Caco-2 (cell line): ENCODE measurements at regions not wholly inside any gene's neighbourhood (a gene's known extent, or its start where the extent isn't known, plus 50 kb on each side); places are given as distances from the start of the nearest gene placed in this dataset.

Experiments
- BruUV-seq: library from RNA; stranded (reverse); fragments of 400-500 nt; replicated peaks from 2 replicates; lab custom pipeline; 2021; lab: Mats Ljungman, UMichigan
- CTCF ChIA-PET: fragments of 300-600 bp; sonication (Branson Sonifier 250); formaldehyde crosslinking; loops from one replicate; lab custom pipeline; 2022; ENCODE audit warnings: antibody characterized with exemption; lab: Charles Lee
- POLR2A ChIA-PET: fragments of 300-600 bp; sonication (Branson Sonifier 250); formaldehyde crosslinking; loops from one replicate; lab custom pipeline; 2022; ENCODE audit warnings: antibody characterized with exemption; lab: Charles Lee
- DNase-seq, 2 experiments: peaks; one replicate each; pipeline versions ENCODE4 v3.0.0 to v3.0.0-alpha.2; 2020 to 2022
- H3K27me3 ChIP-seq: replicated peaks from 2 replicates; pipeline ENCODE4 v1.6.0; 2011; ENCODE audit warnings: low read length; ENCODE audit not compliant: control insufficient read depth, insufficient read depth
- H3K36me3 ChIP-seq: 2 replicates; pipeline ENCODE4 v1.5.1; 2011; ENCODE audit warnings: low read length; ENCODE audit not compliant: control insufficient read depth, insufficient read depth
- H3K4me1 ChIP-seq: fragments of 250-450 bp; sonication (Bioruptor Pico); 2 replicates; pipeline ENCODE4 v1.5.1; 2020; ENCODE audit warnings: mild to moderate bottlenecking
- H3K4me3 ChIP-seq: 2 replicates; pipeline ENCODE4 v1.5.1; 2011; ENCODE audit warnings: low read depth, mild to moderate bottlenecking, control low read depth, low read length
- H3K9me3 ChIP-seq: fragments of 250-450 bp; sonication (Bioruptor Pico); 2 replicates; pipeline ENCODE4 v1.5.1; 2020; ENCODE audit warnings: mild to moderate bottlenecking, moderate library complexity
- H3K27ac Mint-ChIP-seq: one replicate; pipeline ENCODE4 v1.8.0; 2022; ENCODE audit warnings: mixed read lengths; ENCODE audit not compliant: unreplicated experiment
- H3K27me3 Mint-ChIP-seq: one replicate; pipeline ENCODE4 v1.8.0; 2022; ENCODE audit warnings: mixed read lengths; ENCODE audit not compliant: insufficient read depth, unreplicated experiment
- H3K36me3 Mint-ChIP-seq: one replicate; pipeline ENCODE4 v1.8.0; 2022; ENCODE audit warnings: mild to moderate bottlenecking, mixed read lengths; ENCODE audit not compliant: insufficient read depth, unreplicated experiment
- H3K4me1 Mint-ChIP-seq: one replicate; pipeline ENCODE4 v1.8.0; 2022; ENCODE audit warnings: low read depth, mixed read lengths; ENCODE audit not compliant: unreplicated experiment
- H3K4me3 Mint-ChIP-seq: one replicate; pipeline ENCODE4 v1.8.0; 2022; ENCODE audit warnings: mild to moderate bottlenecking, moderate library complexity, mixed read lengths; ENCODE audit not compliant: unreplicated experiment
- H3K9me3 Mint-ChIP-seq: one replicate; pipeline ENCODE4 v1.8.0; 2022; ENCODE audit warnings: mixed read lengths; ENCODE audit not compliant: unreplicated experiment
- CTCF ChIP-seq, 2 experiments: fragments of 200-600 bp in 1 of 2; IDR thresholded peaks; 1 replicate in 1 of 2; 2 replicates in 1 of 2; pipeline versions ENCODE4 v1.5.1 to v1.8.0; 2011 to 2022; ENCODE audit warnings: antibody characterized with exemption in 1 of 2, control low read depth in 1 of 2, inconsistent platforms in 1 of 2, low read depth in 1 of 2, low read length in 1 of 2, mild to moderate bottlenecking in 1 of 2, moderate library complexity in 1 of 2; ENCODE audit not compliant: insufficient read depth in 1 of 2, severe bottlenecking in 1 of 2, unreplicated experiment in 1 of 2
- intact Hi-C: fragments of 100-400 bp; cut with micrococcal nuclease; formaldehyde crosslinking; loops from one replicate; pipeline ENCODE4 v1.10.0; 2022; ENCODE audit not compliant: unreplicated experiment

GRCh38 chr6:10042280-10042679 lies 372.6 kb downstream of the TFAP2A start:
- intact Hi-C loops = no loop called here
- no peak for DNase-seq
- Mint-ChIP-seq H3K36me3 (no peaks in the 10 kb centered on the region), H3K4me1 (no peaks in the 10 kb centered on the region), H3K4me3 (no peak overlapping the region), H3K9me3 (no peaks in the 10 kb centered on the region), H3K27me3 (no peaks in the 10 kb centered on the region), H3K27ac (no peak overlapping the region)
- POLR2A ChIA-PET = no interaction called here
- CTCF ChIA-PET = interaction anchor here (0.7 kb wide), 1 partner anchor 9 kb away, joined by 3 read pairs; no protein-coding TSS in a partner anchor
- TF ChIP-seq CTCF (IDR thresholded peaks at IDR 0.05; ENCODE audit: insufficient read depth in 1 of 2, low read depth in 1 of 2, low read length in 1 of 2, severe bottlenecking in 1 of 2, unreplicated experiment in 1 of 2) = no peak
- Histone ChIP-seq H3K4me3 (no peak overlapping the region), H3K27me3 (no peaks in the 10 kb centered on the region), H3K4me1 (peaks cover 8% of the 10 kb centered on the region), H3K9me3 (no peaks in the 10 kb centered on the region), H3K36me3 (no peaks in the 10 kb centered on the region)
- BruUV-seq = no TSS peak

- peak overlapping the region; percentile 58 for H3K27ac Mint-ChIP-seq
- peak; percentile 72 to 77 for DNase-seq
- H3K4me1 ChIP-seq = peaks cover 18% of the 10 kb centered on the region
- no peaks in the 10 kb centered on the region for H3K36me3 ChIP-seq
- H3K9me3 ChIP-seq = no peaks in the 10 kb centered on the region
- intact Hi-C loops = loop anchor here (1.0 to 10.0 kb wide), 3 partner anchors 15 to 369 kb away; no protein-coding TSS in a partner anchor
- no peaks in the 10 kb centered on the region for H3K27me3 ChIP-seq
- peaks cover 6% of the 10 kb centered on the region for H3K4me1 Mint-ChIP-seq
- peak overlapping the region; percentile 70 for H3K4me3 Mint-ChIP-seq
- H3K36me3 Mint-ChIP-seq = no peaks in the 10 kb centered on the region
- ChIA-PET POLR2A (interaction anchor here (1.0 kb wide), 1 partner anchor 371 kb away, joined by 6 read pairs; no protein-coding TSS in a partner anchor), CTCF (interaction anchor here (0.5 kb wide), 1 partner anchor 9 kb away, joined by 3 read pairs; no protein-coding TSS in a partner anchor)
- H3K27me3 Mint-ChIP-seq = no peaks in the 10 kb centered on the region
- BruUV-seq = no TSS peak
- 0 out of 2 replicates have a peak overlapping the region, but pooled peaks have one; percentile 16 for H3K4me3 ChIP-seq
- TF ChIP-seq CTCF (IDR thresholded peaks at IDR 0.05; ENCODE audit: insufficient read depth in 1 of 2, low read depth in 1 of 2, low read length in 1 of 2, severe bottlenecking in 1 of 2, unreplicated experiment in 1 of 2) = no peak
- H3K9me3 Mint-ChIP-seq = no peaks in the 10 kb centered on the region
These were observed 381.5 kb downstream of the TFAP2A start for GRCh38 chr6:10033223-10033829.

GRCh38 chr6:10031617-10032016 lies 383.3 kb downstream of the TFAP2A start:
- BruUV-seq = no TSS peak
- H3K4me3 Mint-ChIP-seq = no peak overlapping the region
- POLR2A ChIA-PET = interaction anchor here (0.7 kb wide), 1 partner anchor 247 kb away, joined by 3 read pairs; no protein-coding TSS in a partner anchor

More at GRCh38 chr6:10031617-10032016, 383.3 kb downstream of the TFAP2A start:
- no peaks in the 10 kb centered on the region for H3K9me3 ChIP-seq
- no peaks in the 10 kb centered on the region for H3K36me3 ChIP-seq
- CTCF ChIA-PET = interaction anchor here (0.6 kb wide), 1 partner anchor 992 kb away, joined by 3 read pairs; no protein-coding TSS in a partner anchor
- Mint-ChIP-seq H3K4me1 (peaks cover 6% of the 10 kb centered on the region), H3K9me3 (no peaks in the 10 kb centered on the region), H3K27ac (no peak overlapping the region), H3K27me3 (no peaks in the 10 kb centered on the region), H3K36me3 (no peaks in the 10 kb centered on the region)
- intact Hi-C loops = loop anchor here (5.0 to 10.0 kb wide), 2 partner anchors 223 to 371 kb away; no protein-coding TSS in a partner anchor
- H3K27me3 ChIP-seq = no peaks in the 10 kb centered on the region
- H3K4me3 ChIP-seq = no peak overlapping the region
- peaks cover 18% of the 10 kb centered on the region for H3K4me1 ChIP-seq
- TF ChIP-seq CTCF (IDR thresholded peaks at IDR 0.05; ENCODE audit: insufficient read depth in 1 of 2, low read depth in 1 of 2, low read length in 1 of 2, severe bottlenecking in 1 of 2, unreplicated experiment in 1 of 2) = no peak
- no peak for DNase-seq
